H1 (cell line): ENCODE measurements at regions not wholly inside any gene's neighbourhood (a gene's known extent, or its start where the extent isn't known, plus 50 kb on each side); places are given as distances from the start of the nearest gene placed in this dataset.

Source experiments
- CTCF ChIA-PET: fragments of 300-600 bp; sonication (Branson Sonifier 250); formaldehyde crosslinking; loops from one replicate; lab custom pipeline; 2021; ENCODE audit not compliant: partially characterized antibody; lab: Charles Lee
- POLR2A ChIA-PET: fragments of 300-600 bp; sonication (Branson Sonifier 250); formaldehyde crosslinking; loops from one replicate; lab custom pipeline; 2021; ENCODE audit warnings: inconsistent platforms; ENCODE audit not compliant: partially characterized antibody; lab: Charles Lee
- DNase-seq, 2 experiments: peaks; one replicate each; pipeline versions ENCODE4 v3.0.0 to v3.0.0-alpha.2; 2010 to 2022; ENCODE audit warnings: low spot score in 2 of 2, low read depth in 1 of 2, mixed read lengths in 1 of 2
- FAIRE-seq: peaks from 2 replicates; lab custom pipeline; 2011; peaks lifted over from hg19 to GRCh38; lab: Jason Lieb, UNC
- H2AFZ ChIP-seq: 2 replicates; pipeline ENCODE4 v1.8.1; 2012; ENCODE audit warnings: low read length, inconsistent platforms
- H2AK5ac ChIP-seq: 2 replicates; pipeline ENCODE4 v1.6.1; 2013; ENCODE audit warnings: low read depth, low read length
- H2BK120ac ChIP-seq: replicated peaks from 2 replicates; pipeline ENCODE3; 2013; ENCODE audit warnings: low read depth, low read length, inconsistent platforms
- H2BK12ac ChIP-seq: 2 replicates; pipeline ENCODE4 v1.6.1; 2013; ENCODE audit warnings: low read depth, low read length
- H2BK15ac ChIP-seq: 2 replicates; pipeline ENCODE4 v1.6.1; 2013; ENCODE audit warnings: low read length
- H2BK20ac ChIP-seq: 2 replicates; pipeline ENCODE4 v1.6.1; 2013; ENCODE audit warnings: low read length
- H2BK5ac ChIP-seq: 2 replicates; pipeline ENCODE4 v1.6.1; 2013; ENCODE audit warnings: low read depth, low read length
- H3K14ac ChIP-seq: 2 replicates; pipeline ENCODE4 v1.6.1; 2013; ENCODE audit warnings: inconsistent platforms; ENCODE audit not compliant: insufficient read length
- H3K18ac ChIP-seq: 2 replicates; pipeline ENCODE4 v1.6.1; 2013; ENCODE audit warnings: low read length; ENCODE audit errors: extremely low read depth
- H3K23ac ChIP-seq: 2 replicates; pipeline ENCODE4 v1.6.1; 2013; ENCODE audit warnings: inconsistent platforms; ENCODE audit not compliant: insufficient read length
- H3K23me2 ChIP-seq: 2 replicates; pipeline ENCODE4 v1.6.1; 2013; ENCODE audit warnings: low read depth, low read length
- H3K27ac ChIP-seq: 2 replicates; pipeline ENCODE4 v1.6.1; 2011; ENCODE audit warnings: low read depth, low read length, inconsistent platforms
- H3K27me3 ChIP-seq, 4 experiments: replicated peaks in 1 of 4; 1 replicate in 1 of 4; 2 replicates in 3 of 4; pipeline versions ENCODE4 v1.6.1 to v1.8.1; 2011 to 2013; ENCODE audit warnings: low read length in 3 of 4, mild to moderate bottlenecking in 3 of 4, inconsistent platforms in 2 of 4, mixed read lengths in 2 of 4, moderate library complexity in 1 of 4; ENCODE audit not compliant: control insufficient read depth in 3 of 4, insufficient read depth in 3 of 4; ENCODE audit errors: extremely low read depth in 1 of 4
- H3K36me3 ChIP-seq, 4 experiments: 2 replicates each; pipeline versions ENCODE4 v1.6.1 to v1.8.1; 2011 to 2013; ENCODE audit warnings: mild to moderate bottlenecking in 4 of 4, low read length in 3 of 4, moderate library complexity in 2 of 4, control low read depth in 1 of 4, inconsistent platforms in 1 of 4; ENCODE audit not compliant: insufficient read depth in 4 of 4, control insufficient read depth in 2 of 4
- H3K4ac ChIP-seq: replicated peaks from 2 replicates; pipeline ENCODE3; 2013; ENCODE audit warnings: low read length, low read depth, mixed read lengths, inconsistent platforms; ENCODE audit not compliant: insufficient read length
- H3K4me1 ChIP-seq, 4 experiments: replicated peaks in 1 of 4; 1 replicate in 1 of 4; 2 replicates in 3 of 4; pipeline versions ENCODE4 v1.6.1 to v1.8.1; 2011 to 2013; ENCODE audit warnings: low read length in 3 of 4, inconsistent platforms in 2 of 4, mixed read lengths in 1 of 4; ENCODE audit not compliant: insufficient read depth in 4 of 4, control insufficient read depth in 3 of 4
- H3K4me2 ChIP-seq, 2 experiments: 2 replicates each; pipeline versions ENCODE4 v1.6.1 to v1.8.1; 2011 to 2013; ENCODE audit warnings: low read depth in 2 of 2, low read length in 2 of 2, control low read depth in 1 of 2, inconsistent platforms in 1 of 2, mild to moderate bottlenecking in 1 of 2; ENCODE audit not compliant: insufficient read depth in 1 of 2
- H3K4me3 ChIP-seq, 4 experiments: fragments of 200-600, 300-600 bp in 1 of 4; sonication (generic), shearing (Covaris generic), sonication (Bioruptor Twin) in 1 of 4; 2 replicates each; pipeline versions ENCODE4 v1.5.1 to v1.8.1; 2011 to 2016; ENCODE audit warnings: low read length in 4 of 4, low read depth in 3 of 4, control low read depth in 2 of 4, inconsistent platforms in 2 of 4, mild to moderate bottlenecking in 2 of 4, mixed read lengths in 1 of 4, moderate library complexity in 1 of 4; ENCODE audit not compliant: insufficient read depth in 2 of 4; ENCODE audit errors: extremely low read depth in 1 of 4
- H3K56ac ChIP-seq: replicated peaks from 2 replicates; pipeline ENCODE3; 2013; ENCODE audit warnings: low read depth, mild to moderate bottlenecking, mixed read lengths, low read length, inconsistent platforms; ENCODE audit not compliant: insufficient read length
- H3K79me1 ChIP-seq: 2 replicates; pipeline ENCODE4 v1.6.1; 2013; ENCODE audit warnings: low read depth, low read length, control low read depth
- H3K79me2 ChIP-seq, 2 experiments: 2 replicates each; pipeline versions ENCODE4 v1.6.1 to v1.8.1; 2012 to 2013; ENCODE audit warnings: low read length in 2 of 2, mild to moderate bottlenecking in 2 of 2, inconsistent platforms in 1 of 2; ENCODE audit not compliant: insufficient read depth in 2 of 2, control insufficient read depth in 1 of 2
- H3K9ac ChIP-seq, 4 experiments: replicated peaks in 1 of 4; 1 replicate in 1 of 4; 2 replicates in 3 of 4; pipeline versions ENCODE4 v1.6.1 to v1.8.1; 2011 to 2013; ENCODE audit warnings: low read depth in 3 of 4, low read length in 3 of 4, control low read depth in 2 of 4, mild to moderate bottlenecking in 2 of 4, moderate library complexity in 2 of 4, inconsistent platforms in 1 of 4; ENCODE audit errors: extremely low read depth in 1 of 4
- H3K9me3 ChIP-seq, 2 experiments: 2 replicates each; pipeline versions ENCODE4 v1.6.1 to v1.8.1; 2012 to 2013; ENCODE audit warnings: mild to moderate bottlenecking in 2 of 2, moderate library complexity in 2 of 2, control low read depth in 1 of 2, inconsistent platforms in 1 of 2, low read depth in 1 of 2, low read length in 1 of 2, mixed read lengths in 1 of 2; ENCODE audit not compliant: insufficient read depth in 2 of 2
- H4K20me1 ChIP-seq, 2 experiments: replicated peaks in 1 of 2; 2 replicates each; pipeline versions ENCODE3 to v1.8.1; 2011 to 2013; ENCODE audit warnings: inconsistent platforms in 2 of 2, low read length in 2 of 2, mild to moderate bottlenecking in 1 of 2; ENCODE audit not compliant: insufficient read depth in 2 of 2, control insufficient read depth in 1 of 2
- H4K5ac ChIP-seq: 2 replicates; pipeline ENCODE4 v1.6.1; 2013; ENCODE audit warnings: low read length, low read depth, mixed read lengths, inconsistent platforms; ENCODE audit not compliant: insufficient read length
- H4K8ac ChIP-seq: 2 replicates; pipeline ENCODE4 v1.8.0; 2013; ENCODE audit warnings: mild to moderate bottlenecking, moderate library complexity, low read length, inconsistent platforms; ENCODE audit not compliant: insufficient read depth; ENCODE audit errors: extremely low read depth
- H4K91ac ChIP-seq: replicated peaks from 2 replicates; pipeline ENCODE3; 2013; ENCODE audit warnings: low read length, mixed read lengths, inconsistent platforms; ENCODE audit not compliant: insufficient read length
- CHD1 ChIP-seq: IDR thresholded peaks from 2 replicates; pipeline ENCODE4 v1.6.1; 2012; ENCODE audit warnings: low read depth, low read length, improper control_type of control experiment
- RXRA ChIP-seq: IDR thresholded peaks from 2 replicates; pipeline ENCODE4 v1.6.1; 2011; ENCODE audit warnings: low read depth, mild to moderate bottlenecking, low read length, moderate library complexity; ENCODE audit not compliant: insufficient read depth
- WGBS, 2 experiments: shearing (Covaris generic) in 1 of 2; methylation state at CpG; one replicate each; pipeline versions ENCODE4 v1.1.6 to v1.1.7; 2013 to 2015; ENCODE audit warnings: low lambda C conversion rate in 2 of 2, mixed read lengths in 2 of 2, inconsistent platforms in 1 of 2, low coverage in 1 of 2, missing lambda C conversion rate in 1 of 2; ENCODE audit not compliant: insufficient replicate concordance in 2 of 2, insufficient coverage in 1 of 2, insufficient read length in 1 of 2; ENCODE audit errors: extremely low coverage in 1 of 2, missing lambda C conversion rate in 1 of 2; 5-methylcytosine and 5-hydroxymethylcytosine counted together

DNA sequence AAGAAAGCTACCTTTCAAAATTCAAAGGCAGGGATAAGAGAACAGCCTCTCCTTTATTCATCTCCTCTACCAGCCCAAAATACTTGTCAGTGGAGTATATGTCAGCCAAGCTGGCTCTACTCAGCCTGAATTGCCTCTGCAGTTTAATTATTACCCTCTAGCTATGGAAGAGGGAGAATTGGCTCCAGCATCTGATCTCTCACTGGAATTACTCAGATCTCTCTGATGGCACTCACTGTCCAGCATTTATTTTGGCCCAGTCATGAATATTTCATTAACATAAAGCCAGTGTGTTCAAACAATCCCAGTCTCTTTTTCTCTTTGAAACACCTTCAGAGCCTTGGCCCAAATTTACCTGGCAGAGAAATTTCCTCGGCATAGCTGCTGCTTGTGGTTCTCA lies 58.6 kb upstream of the TMEM108 start:
- DNase-seq = no peak
- Histone ChIP-seq H4K20me1 (no peaks in the 10 kb centered on the region), H3K14ac (no peak overlapping the region), H2BK120ac (no peak overlapping the region), H2BK5ac (no peak overlapping the region), H4K5ac (no peak overlapping the region), H2BK15ac (no peak overlapping the region), H3K9me3 (no peaks in the 10 kb centered on the region), H3K9ac (no peak overlapping the region), H3K79me2 (no peaks in the 10 kb centered on the region), H2AK5ac (no peak overlapping the region), H4K8ac (no peak overlapping the region), H3K27ac (no peak overlapping the region), H3K23me2 (no peaks in the 10 kb centered on the region), H3K4ac (no peak overlapping the region), H3K4me1 (no peaks in the 10 kb centered on the region), H2BK12ac (no peak overlapping the region), H3K36me3 (no peaks in the 10 kb centered on the region), H3K18ac (no peak overlapping the region), H2AFZ (no peak overlapping the region), H3K56ac (no peak overlapping the region), H3K23ac (no peak overlapping the region), H3K4me2 (no peak overlapping the region), H3K79me1 (no peaks in the 10 kb centered on the region), H3K4me3 (no peak overlapping the region), H3K27me3 (no peaks in the 10 kb centered on the region), H4K91ac (no peak overlapping the region), H2BK20ac (no peak overlapping the region)
- POLR2A ChIA-PET = no interaction called here
- CTCF ChIA-PET = interaction anchor here (1.2 kb wide), 1 partner anchor 415 kb away, joined by 3 read pairs; no protein-coding TSS in a partner anchor
- 93% methylated on average over 1 of the region's 1 CpG; no CpG with 5 or more reads in 1 of the 2 experiments for WGBS, 2 experiments
- FAIRE-seq = no peak
- no peak for TF ChIP-seq CHD1
- no peak for TF ChIP-seq RXRA
